GM23248 (cell line): ENCODE measurements at regions not wholly inside any gene's neighbourhood (a gene's known extent, or its start where the extent isn't known, plus 50 kb on each side); places are given as distances from the start of the nearest gene placed in this dataset.

Source experiments
- EZH2 ChIP-seq: fragments of 200-600 bp; sonication (generic); IDR thresholded peaks from 2 replicates; pipeline ENCODE4 v1.6.1; 2018; ENCODE audit warnings: antibody characterized with exemption, mild to moderate bottlenecking; ENCODE audit not compliant: insufficient read depth, poor library complexity, severe bottlenecking
- EZH2phosphoT487 ChIP-seq: fragments of 200-600 bp; sonication (generic); IDR thresholded peaks from 2 replicates; pipeline ENCODE4 v1.6.1; 2018; ENCODE audit warnings: antibody characterized with exemption, moderate library complexity, mild to moderate bottlenecking, low read depth; ENCODE audit not compliant: insufficient read depth

GRCh38 chr6:125421836-125422235 is 120.1 kb upstream of the HDDC2 start:
- TF ChIP-seq EZH2phosphoT487: no peak
- TF ChIP-seq EZH2: no peak
